Esophagus muscularis mucosa (tissue), 4 donors: ENCODE measurements at regions not wholly inside any gene's neighbourhood (a gene's known extent, or its start where the extent isn't known, plus 50 kb on each side); places are given as distances from the start of the nearest gene placed in this dataset.

Experiments used
- DNase-seq: peaks from one replicate; pipeline ENCODE4 v3.0.0-alpha.2; 2017; ENCODE audit errors: extremely low spot score
- H3K27ac ChIP-seq, 4 donors: fragments of 200-600 bp; sonication (generic); replicated peaks in 1 of 4; 1 replicate in 3 of 4; 2 replicates in 1 of 4; pipeline ENCODE4 v1.5.1; 2016 to 2019; ENCODE audit warnings: mild to moderate bottlenecking in 1 of 4
- H3K27me3 ChIP-seq, 4 donors: fragments of 200-600 bp; sonication (generic); one replicate each; pipeline versions ENCODE4 v1.5.1 to v1.6.0; 2016 to 2019
- H3K36me3 ChIP-seq, 4 donors: fragments of 200-600 bp; sonication (generic); one replicate each; pipeline ENCODE4 v1.5.1; 2016 to 2019
- H3K4me1 ChIP-seq, 4 donors: fragments of 200-600 bp; sonication (generic); one replicate each; pipeline ENCODE4 v1.5.1; 2016 to 2019
- H3K4me3 ChIP-seq, 4 donors: fragments of 200-600 bp; sonication (generic); 1 replicate in 2 of 4; 2 replicates in 2 of 4; pipeline ENCODE4 v1.5.1; 2016 to 2019; ENCODE audit warnings: mild to moderate bottlenecking in 4 of 4, moderate library complexity in 1 of 4
- H3K9me3 ChIP-seq, 4 donors: fragments of 200-600 bp; sonication (generic); 1 replicate in 3 of 4; 2 replicates in 1 of 4; pipeline ENCODE4 v1.5.1; 2016 to 2019
- EP300 ChIP-seq: sonication (generic); formaldehyde crosslinking; IDR thresholded peaks from one replicate; pipeline ENCODE4 v1.6.1; 2017; ENCODE audit warnings: antibody characterized with exemption
- POLR2A ChIP-seq: fragments of 450-650 bp; IDR thresholded peaks from one replicate; pipeline ENCODE4 v1.6.1; 2017; ENCODE audit warnings: antibody characterized with exemption, moderate library complexity, mild to moderate bottlenecking, low read depth
- POLR2AphosphoS5 ChIP-seq, 2 donors: sonication (generic); formaldehyde crosslinking; IDR thresholded peaks; one replicate each; pipeline ENCODE4 v1.6.1; 2017; ENCODE audit warnings: antibody characterized with exemption in 2 of 2
- WGBS: methylation state at CpG from one replicate; pipeline ENCODE4 v1.1.5; 2018; 5-methylcytosine and 5-hydroxymethylcytosine counted together
- intact Hi-C: fragments of 100-400 bp; cut with DNase I; formaldehyde crosslinking; loops from one replicate; pipeline ENCODE4 v1.15.1; 2023
- TF ChIP-seq, protein P1 (sequence below), 3 experiments: fragments of 200-600 bp in 2 of 3; fragments of 450-650 bp in 1 of 3; sonication (generic) in 2 of 3; IDR thresholded peaks; one replicate each; pipeline ENCODE4 v1.5.1; 2017 to 2019; ENCODE audit warnings: antibody characterized with exemption in 3 of 3, mild to moderate bottlenecking in 2 of 3, moderate library complexity in 1 of 3

GRCh38 chr2:199524689-199525574, 67.2 kb upstream of the SATB2 start:
- TF ChIP-seq, protein P1, sequence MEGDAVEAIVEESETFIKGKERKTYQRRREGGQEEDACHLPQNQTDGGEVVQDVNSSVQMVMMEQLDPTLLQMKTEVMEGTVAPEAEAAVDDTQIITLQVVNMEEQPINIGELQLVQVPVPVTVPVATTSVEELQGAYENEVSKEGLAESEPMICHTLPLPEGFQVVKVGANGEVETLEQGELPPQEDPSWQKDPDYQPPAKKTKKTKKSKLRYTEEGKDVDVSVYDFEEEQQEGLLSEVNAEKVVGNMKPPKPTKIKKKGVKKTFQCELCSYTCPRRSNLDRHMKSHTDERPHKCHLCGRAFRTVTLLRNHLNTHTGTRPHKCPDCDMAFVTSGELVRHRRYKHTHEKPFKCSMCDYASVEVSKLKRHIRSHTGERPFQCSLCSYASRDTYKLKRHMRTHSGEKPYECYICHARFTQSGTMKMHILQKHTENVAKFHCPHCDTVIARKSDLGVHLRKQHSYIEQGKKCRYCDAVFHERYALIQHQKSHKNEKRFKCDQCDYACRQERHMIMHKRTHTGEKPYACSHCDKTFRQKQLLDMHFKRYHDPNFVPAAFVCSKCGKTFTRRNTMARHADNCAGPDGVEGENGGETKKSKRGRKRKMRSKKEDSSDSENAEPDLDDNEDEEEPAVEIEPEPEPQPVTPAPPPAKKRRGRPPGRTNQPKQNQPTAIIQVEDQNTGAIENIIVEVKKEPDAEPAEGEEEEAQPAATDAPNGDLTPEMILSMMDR (IDR thresholded peaks at IDR 0.05), result no peak
- TF ChIP-seq POLR2AphosphoS5 (IDR thresholded peaks at IDR 0.05), result no peak
- TF ChIP-seq POLR2A, result no peak
- TF ChIP-seq EP300, result no peak
- Histone ChIP-seq H3K27me3 (no peaks in the 10 kb centered on the region), H3K4me1 (no peaks in the 10 kb centered on the region), H3K9me3 (peaks cover 0 to 5% (median 0%) of the 10 kb centered on the region in 4 donors), H3K36me3 (no peaks in the 10 kb centered on the region), H3K27ac (no peak overlapping the region), H3K4me3 (no peak overlapping the region)
- no peak for DNase-seq
- WGBS, result 79% methylated on average over 3 of the region's 3 CpGs
- intact Hi-C loops, result no loop called here

DNA sequence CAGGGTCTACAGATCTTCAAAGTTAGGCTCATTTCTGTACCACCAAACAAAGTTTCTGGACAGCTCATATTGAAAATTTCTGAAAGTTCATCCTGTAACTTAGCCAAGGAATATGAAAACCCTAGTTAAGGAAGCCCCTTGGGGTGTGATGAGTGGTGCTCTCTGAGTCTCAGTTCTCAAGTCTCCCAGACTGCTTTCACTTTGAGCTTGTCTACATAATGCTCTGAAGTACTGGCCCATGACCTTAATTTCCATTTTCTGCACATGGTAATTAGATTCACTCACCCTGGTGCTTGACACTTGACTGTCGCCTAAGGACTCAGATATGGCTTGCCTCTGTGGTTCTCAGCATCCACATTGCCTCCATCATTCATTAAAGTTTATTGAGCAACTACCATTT, 51.7 kb upstream of the SATB2 start:
- no peak overlapping the region for H3K4me3 ChIP-seq
- WGBS, result 79% methylated on average over 1 of the region's 1 CpG

More for the DNA sequence above, 51.7 kb upstream of the SATB2 start:
- no peak for TF ChIP-seq POLR2AphosphoS5 (IDR thresholded peaks at IDR 0.05)
- TF ChIP-seq POLR2A, result no peak
- TF ChIP-seq EP300, result no peak
- TF ChIP-seq, protein P1 (IDR thresholded peaks at IDR 0.05), result no peak
- intact Hi-C loops, result no loop called here
- no peaks in the 10 kb centered on the region for H3K9me3 ChIP-seq
- no peaks in the 10 kb centered on the region for H3K36me3 ChIP-seq
- H3K27ac ChIP-seq, result no peak overlapping the region
- no peak for DNase-seq
- no peaks in the 10 kb centered on the region for H3K4me1 ChIP-seq
- H3K27me3 ChIP-seq, result peaks cover 0 to 4% (median 0%) of the 10 kb centered on the region in 4 donors
